ENCODE measurements at regions not wholly inside any gene's neighbourhood (a gene's known extent, or its start where the extent isn't known, plus 50 kb on each side); places are given as distances from the start of the nearest gene placed in this dataset.
"Not testable (repeated sequence)": the region's sequence is repeated elsewhere in the genome, so short reads cannot be mapped to it uniquely, and the experiment has no call there.

GRCh38 chr21:38902608-38903445 lies 97.1 kb downstream of the ETS2 start:
- Histone ChIP-seq H3K36me3 (no peaks in the 10 kb centered on the region), H3K27me3 (no peaks in the 10 kb centered on the region), H3K4me3 (ENCODE audit: low read depth, low read length) (no peak overlapping the region), H3K4me1 (peaks cover 8% of the 10 kb centered on the region), H3K9me3 (peaks cover 6% of the 10 kb centered on the region; the same call in 1 of the 2 replicates)
- DNase-seq: no peak
- no peak for TF ChIP-seq CTCF (IDR thresholded peaks at IDR 0.05; ENCODE audit: low read depth, low read length)

- Histone ChIP-seq H3K4me3 (ENCODE audit: low read depth, low read length) (no peak overlapping the region), H3K27me3 (no peaks in the 10 kb centered on the region), H3K4me1 (no peaks in the 10 kb centered on the region; the same call in 1 of the 2 replicates), H3K9me3 (peaks cover 6% of the 10 kb centered on the region; the same call in 1 of the 2 replicates), H3K36me3 (no peaks in the 10 kb centered on the region)
- TF ChIP-seq CTCF (IDR thresholded peaks at IDR 0.05; ENCODE audit: low read depth, low read length): no peak
- no peak for DNase-seq
These were observed 94.8 kb downstream of the ETS2 start for GRCh38 chr21:38900499-38900898.

GRCh38 chr21:38899985-38900384 lies 94.3 kb downstream of the ETS2 start:
- not testable (repeated sequence) for DNase-seq; H3K36me3 ChIP-seq; H3K4me1 ChIP-seq; H3K4me3 ChIP-seq (ENCODE audit: low read depth, low read length); H3K9me3 ChIP-seq; H3K27me3 ChIP-seq

GRCh38 chr21:38899277-38899947 lies 93.7 kb downstream of the ETS2 start:
- Histone ChIP-seq H3K4me1 (no peaks in the 10 kb centered on the region; the same call in 1 of the 2 replicates), H3K4me3 (ENCODE audit: low read depth, low read length) (no peak overlapping the region), H3K36me3 (no peaks in the 10 kb centered on the region), H3K27me3 (no peaks in the 10 kb centered on the region), H3K9me3 (peaks cover 6% of the 10 kb centered on the region; the same call in 1 of the 2 replicates)
- no peak for DNase-seq
- TF ChIP-seq CTCF (IDR thresholded peaks at IDR 0.05; ENCODE audit: low read depth, low read length): no peak

- Histone ChIP-seq H3K4me1 (no peaks in the 10 kb centered on the region; the same call in 1 of the 2 replicates), H3K4me3 (ENCODE audit: low read depth, low read length) (no peak overlapping the region), H3K27me3 (no peaks in the 10 kb centered on the region), H3K9me3 (peaks cover 6% of the 10 kb centered on the region; the same call in 1 of the 2 replicates), H3K36me3 (no peaks in the 10 kb centered on the region)
- no peak for DNase-seq
- TF ChIP-seq CTCF (IDR thresholded peaks at IDR 0.05; ENCODE audit: low read depth, low read length): no peak
These were observed 92.8 kb downstream of the ETS2 start for GRCh38 chr21:38898422-38899096.

Data from BE2C (cell line).